DOHH2 (cell line): ENCODE measurements at regions not wholly inside any gene's neighbourhood (a gene's known extent, or its start where the extent isn't known, plus 50 kb on each side); places are given as distances from the start of the nearest gene placed in this dataset.
"Not testable (repeated sequence)": the region's sequence is repeated elsewhere in the genome, so short reads cannot be mapped to it uniquely, and the experiment has no call there.

Experiments
- H3F3A ChIP-seq: fragments of 200-600 bp; sonication (generic), shearing (Covaris generic); 2 replicates; pipeline ENCODE4 v1.6.0; 2016; ENCODE audit warnings: antibody characterized with exemption, mild to moderate bottlenecking; ENCODE audit not compliant: control insufficient read depth, insufficient read depth
- H3K27ac ChIP-seq: fragments of 200-600 bp; sonication (generic); 2 replicates; pipeline ENCODE4 v1.5.1; 2014; ENCODE audit warnings: low read depth, mild to moderate bottlenecking, low read length, moderate library complexity
- H3K27me3 ChIP-seq: fragments of 200-600 bp; sonication (generic); 2 replicates; pipeline ENCODE4 v1.6.1; 2014; ENCODE audit warnings: mild to moderate bottlenecking, low read length, mixed read lengths; ENCODE audit not compliant: control insufficient read depth
- H3K36me3 ChIP-seq: fragments of 200-600 bp; sonication (generic); 2 replicates; pipeline ENCODE4 v1.6.1; 2014; ENCODE audit warnings: mild to moderate bottlenecking, low read length, moderate library complexity, mixed read lengths; ENCODE audit not compliant: control insufficient read depth
- H3K4me1 ChIP-seq: fragments of 200-600 bp; sonication (generic); 2 replicates; pipeline ENCODE4 v1.6.1; 2014; ENCODE audit warnings: mild to moderate bottlenecking, low read length, mixed read lengths; ENCODE audit not compliant: control insufficient read depth
- H3K4me2 ChIP-seq: fragments of 200-600 bp; sonication (generic); 2 replicates; pipeline ENCODE4 v1.6.0; 2014; ENCODE audit warnings: mild to moderate bottlenecking, low read length, moderate library complexity
- H3K4me3 ChIP-seq: fragments of 200-600 bp; sonication (generic); 2 replicates; pipeline ENCODE4 v1.5.1; 2014; ENCODE audit warnings: mild to moderate bottlenecking, low read length, mixed read lengths
- H3K79me2 ChIP-seq: fragments of 200-600 bp; sonication (generic); 2 replicates; pipeline ENCODE4 v1.6.1; 2014; ENCODE audit warnings: mild to moderate bottlenecking, low read length, mixed read lengths; ENCODE audit not compliant: control insufficient read depth
- H3K9me2 ChIP-seq: fragments of 200-600 bp; sonication (generic); replicated peaks from 2 replicates; pipeline ENCODE4 v1.6.1; 2014; ENCODE audit warnings: mild to moderate bottlenecking, low read length, mixed read lengths; ENCODE audit not compliant: control insufficient read depth
- H3K9me3 ChIP-seq: fragments of 200-600 bp; sonication (generic); 2 replicates; pipeline ENCODE4 v1.6.1; 2014; ENCODE audit warnings: antibody characterized with exemption, low read length, mixed read lengths; ENCODE audit not compliant: control insufficient read depth, insufficient read depth
- H4K20me1 ChIP-seq: fragments of 200-600 bp; sonication (generic); 2 replicates; pipeline ENCODE4 v1.6.0; 2014; ENCODE audit warnings: low read depth, mild to moderate bottlenecking, antibody characterized with exemption, low read length, moderate library complexity; ENCODE audit not compliant: control insufficient read depth, insufficient read depth
- CTCF ChIP-seq: fragments of 200-600 bp; sonication (generic); IDR thresholded peaks from one replicate; pipeline ENCODE4 v1.5.1; 2014; ENCODE audit warnings: antibody characterized with exemption, mild to moderate bottlenecking, low read depth, low read length; ENCODE audit not compliant: poor library complexity, severe bottlenecking
- EZH2phosphoT487 ChIP-seq: fragments of 200-600 bp; sonication (generic); IDR thresholded peaks from 2 replicates; pipeline ENCODE4 v1.6.1; 2017; ENCODE audit warnings: borderline replicate concordance, mild to moderate bottlenecking, antibody characterized with exemption, low read length, moderate library complexity, mixed read lengths

GRCh38 chr3:102004561-102004960, 155.2 kb downstream of the NFKBIZ start:
- H3K36me3 ChIP-seq, result no peaks in the 10 kb centered on the region
- H3K27me3 ChIP-seq, result no peaks in the 10 kb centered on the region
- no peak for TF ChIP-seq CTCF
- no peak for TF ChIP-seq EZH2phosphoT487
- no peaks in the 10 kb centered on the region for H3K9me2 ChIP-seq
- H3K4me2 ChIP-seq, result no peak overlapping the region
- H3K4me3 ChIP-seq, result no peak overlapping the region
- no peaks in the 10 kb centered on the region for H4K20me1 ChIP-seq
- H3K27ac ChIP-seq, result no peak overlapping the region
- no peaks in the 10 kb centered on the region for H3K79me2 ChIP-seq
- no peaks in the 10 kb centered on the region; the same call in 1 of the 2 replicates for H3K9me3 ChIP-seq
- H3K4me1 ChIP-seq, result peaks cover 22% of the 10 kb centered on the region
- H3F3A ChIP-seq, result no peaks in the 10 kb centered on the region

GRCh38 chr3:102005551-102005950, 156.2 kb downstream of the NFKBIZ start:
- H4K20me1 ChIP-seq, result no peaks in the 10 kb centered on the region
- H3K4me2 ChIP-seq, result no peak overlapping the region

DNA sequence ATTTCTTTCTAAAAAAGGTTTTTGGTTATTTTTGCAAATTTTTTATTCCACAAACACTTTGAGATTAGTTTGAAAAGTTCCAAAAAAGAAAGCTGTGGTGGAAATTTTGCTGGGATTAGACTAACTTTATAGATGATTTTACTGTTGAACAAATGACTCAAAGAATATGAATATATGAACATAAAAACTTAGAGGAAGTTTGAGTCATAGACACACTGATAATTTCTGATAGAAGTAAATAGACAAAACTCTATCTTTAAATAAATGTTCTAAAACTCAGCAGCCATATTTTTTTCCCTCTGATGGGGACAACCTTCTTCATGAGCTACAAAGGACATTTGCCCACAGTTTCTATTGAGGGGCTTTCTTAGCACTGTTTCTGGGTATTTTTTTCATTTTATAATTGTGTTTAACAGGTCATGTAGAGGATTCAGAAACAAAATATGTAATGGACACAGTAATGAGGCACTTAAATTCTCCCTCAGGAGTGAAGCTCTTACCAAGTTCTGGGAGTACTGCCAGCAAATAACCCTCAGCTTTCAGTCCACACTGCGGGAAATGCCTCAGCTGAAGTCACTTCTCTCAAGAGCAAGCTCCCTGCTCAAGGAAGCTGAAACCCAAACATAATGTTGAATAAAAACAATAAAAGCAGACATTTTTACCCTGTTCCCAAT, 157.6 kb downstream of the NFKBIZ start:
- TF ChIP-seq CTCF (no peak), EZH2phosphoT487 (no peak)
- Histone ChIP-seq H3F3A (no peaks in the 10 kb centered on the region), H3K36me3 (no peaks in the 10 kb centered on the region), H3K9me3 (no peaks in the 10 kb centered on the region; the same call in 1 of the 2 replicates), H3K27ac (no peak overlapping the region), H3K4me3 (no peak overlapping the region), H3K4me1 (peaks cover 8% of the 10 kb centered on the region), H3K79me2 (no peaks in the 10 kb centered on the region), H3K4me2 (no peak overlapping the region), H3K9me2 (no peaks in the 10 kb centered on the region), H3K27me3 (no peaks in the 10 kb centered on the region), H4K20me1 (no peaks in the 10 kb centered on the region)

More at GRCh38 chr3:102005551-102005950, 156.2 kb downstream of the NFKBIZ start:
- H3K4me1 ChIP-seq, result peaks cover 13% of the 10 kb centered on the region
- H3K4me3 ChIP-seq, result no peak overlapping the region
- H3K27ac ChIP-seq, result no peak overlapping the region
- H3K9me3 ChIP-seq, result no peaks in the 10 kb centered on the region; the same call in 1 of the 2 replicates
- TF ChIP-seq CTCF (no peak), EZH2phosphoT487 (no peak)
- H3K79me2 ChIP-seq, result no peaks in the 10 kb centered on the region
- no peaks in the 10 kb centered on the region for H3K36me3 ChIP-seq
- H3K27me3 ChIP-seq, result no peaks in the 10 kb centered on the region
- H3F3A ChIP-seq, result no peaks in the 10 kb centered on the region
- no peaks in the 10 kb centered on the region for H3K9me2 ChIP-seq

DNA sequence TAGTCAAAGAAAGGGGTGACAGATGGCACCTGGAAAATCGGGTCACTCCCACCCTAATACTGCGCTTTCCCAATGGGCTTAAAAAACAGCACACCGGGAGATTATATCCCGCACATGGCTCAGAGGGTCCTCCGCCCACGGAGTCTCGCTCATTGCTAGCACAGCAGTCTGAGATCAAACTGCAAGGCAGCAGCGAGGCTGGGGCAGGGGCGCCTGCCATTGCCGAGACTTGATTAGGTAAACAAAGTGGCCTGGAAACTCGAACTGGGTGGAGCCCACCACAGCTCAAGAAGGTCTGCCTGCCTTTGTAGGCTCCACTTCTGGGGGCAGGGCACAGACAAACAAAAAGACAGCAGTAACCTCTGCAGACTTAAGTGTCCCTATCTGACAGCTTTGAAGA, 159.1 kb downstream of the NFKBIZ start:
- not testable (repeated sequence) for H3K4me2 ChIP-seq, H3K4me3 ChIP-seq, H3F3A ChIP-seq, H3K9me2 ChIP-seq, H4K20me1 ChIP-seq, H3K27me3 ChIP-seq, H3K27ac ChIP-seq, H3K4me1 ChIP-seq, H3K9me3 ChIP-seq, H3K79me2 ChIP-seq, H3K36me3 ChIP-seq
